ENCODE measurements at regions not wholly inside any gene's neighbourhood (a gene's known extent, or its start where the extent isn't known, plus 50 kb on each side); places are given as distances from the start of the nearest gene placed in this dataset.

DNA sequence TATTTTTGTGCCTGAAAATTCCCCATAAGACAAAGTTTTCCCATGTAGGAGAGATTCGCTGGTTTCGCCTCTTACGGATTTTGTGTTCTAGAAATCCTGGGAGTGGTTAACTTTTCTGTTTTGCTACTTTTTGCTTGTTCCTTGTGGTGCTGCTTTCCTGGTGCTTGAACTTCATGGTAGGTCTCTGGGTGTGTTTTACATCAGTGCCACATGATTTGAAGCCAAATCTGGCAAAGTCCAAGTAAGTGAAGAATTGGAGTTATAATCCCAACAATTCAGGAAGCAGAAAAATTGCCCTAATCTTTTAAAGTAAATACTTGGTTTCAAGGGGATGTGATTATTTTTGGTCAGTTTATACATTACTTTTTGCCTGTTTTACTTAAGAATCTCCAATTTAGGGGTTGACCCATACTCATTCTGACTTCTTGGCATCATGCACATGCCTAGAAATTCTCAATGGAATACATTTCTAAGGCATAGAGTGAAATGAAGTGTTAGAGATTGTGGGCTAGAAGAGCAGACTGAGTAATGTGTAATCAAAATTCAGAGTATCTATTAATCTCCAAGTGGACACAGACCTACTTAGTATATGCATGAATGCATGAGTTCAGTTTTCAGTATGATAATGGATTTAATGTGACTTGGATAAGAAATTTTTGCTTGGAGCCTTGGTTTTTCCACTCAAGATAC, 189.7 kb downstream of the CSNK1G3 start:
- TF ChIP-seq FOXP2 (optimal IDR thresholded peaks at IDR 0.05; ENCODE audit: borderline replicate concordance, extremely low read depth, extremely low read length, insufficient read depth) = no peak
- TF ChIP-seq POLR2AphosphoS5 (IDR thresholded peaks at IDR 0.05; ENCODE audit: low read depth, low read length) = no peak
- TF ChIP-seq SIN3A (IDR thresholded peaks at IDR 0.05; ENCODE audit: borderline replicate concordance, insufficient read depth, low read length) = no peak
- no peak for TF ChIP-seq TAF1 (IDR thresholded peaks at IDR 0.05; ENCODE audit: borderline replicate concordance, insufficient read depth, low read length)
- TF ChIP-seq, protein P1, sequence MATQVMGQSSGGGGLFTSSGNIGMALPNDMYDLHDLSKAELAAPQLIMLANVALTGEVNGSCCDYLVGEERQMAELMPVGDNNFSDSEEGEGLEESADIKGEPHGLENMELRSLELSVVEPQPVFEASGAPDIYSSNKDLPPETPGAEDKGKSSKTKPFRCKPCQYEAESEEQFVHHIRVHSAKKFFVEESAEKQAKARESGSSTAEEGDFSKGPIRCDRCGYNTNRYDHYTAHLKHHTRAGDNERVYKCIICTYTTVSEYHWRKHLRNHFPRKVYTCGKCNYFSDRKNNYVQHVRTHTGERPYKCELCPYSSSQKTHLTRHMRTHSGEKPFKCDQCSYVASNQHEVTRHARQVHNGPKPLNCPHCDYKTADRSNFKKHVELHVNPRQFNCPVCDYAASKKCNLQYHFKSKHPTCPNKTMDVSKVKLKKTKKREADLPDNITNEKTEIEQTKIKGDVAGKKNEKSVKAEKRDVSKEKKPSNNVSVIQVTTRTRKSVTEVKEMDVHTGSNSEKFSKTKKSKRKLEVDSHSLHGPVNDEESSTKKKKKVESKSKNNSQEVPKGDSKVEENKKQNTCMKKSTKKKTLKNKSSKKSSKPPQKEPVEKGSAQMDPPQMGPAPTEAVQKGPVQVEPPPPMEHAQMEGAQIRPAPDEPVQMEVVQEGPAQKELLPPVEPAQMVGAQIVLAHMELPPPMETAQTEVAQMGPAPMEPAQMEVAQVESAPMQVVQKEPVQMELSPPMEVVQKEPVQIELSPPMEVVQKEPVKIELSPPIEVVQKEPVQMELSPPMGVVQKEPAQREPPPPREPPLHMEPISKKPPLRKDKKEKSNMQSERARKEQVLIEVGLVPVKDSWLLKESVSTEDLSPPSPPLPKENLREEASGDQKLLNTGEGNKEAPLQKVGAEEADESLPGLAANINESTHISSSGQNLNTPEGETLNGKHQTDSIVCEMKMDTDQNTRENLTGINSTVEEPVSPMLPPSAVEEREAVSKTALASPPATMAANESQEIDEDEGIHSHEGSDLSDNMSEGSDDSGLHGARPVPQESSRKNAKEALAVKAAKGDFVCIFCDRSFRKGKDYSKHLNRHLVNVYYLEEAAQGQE (IDR thresholded peaks at IDR 0.05; ENCODE audit: insufficient read depth in 1 of 2, low read depth in 2 of 2, low read length in 2 of 2) = no peak

DNA sequence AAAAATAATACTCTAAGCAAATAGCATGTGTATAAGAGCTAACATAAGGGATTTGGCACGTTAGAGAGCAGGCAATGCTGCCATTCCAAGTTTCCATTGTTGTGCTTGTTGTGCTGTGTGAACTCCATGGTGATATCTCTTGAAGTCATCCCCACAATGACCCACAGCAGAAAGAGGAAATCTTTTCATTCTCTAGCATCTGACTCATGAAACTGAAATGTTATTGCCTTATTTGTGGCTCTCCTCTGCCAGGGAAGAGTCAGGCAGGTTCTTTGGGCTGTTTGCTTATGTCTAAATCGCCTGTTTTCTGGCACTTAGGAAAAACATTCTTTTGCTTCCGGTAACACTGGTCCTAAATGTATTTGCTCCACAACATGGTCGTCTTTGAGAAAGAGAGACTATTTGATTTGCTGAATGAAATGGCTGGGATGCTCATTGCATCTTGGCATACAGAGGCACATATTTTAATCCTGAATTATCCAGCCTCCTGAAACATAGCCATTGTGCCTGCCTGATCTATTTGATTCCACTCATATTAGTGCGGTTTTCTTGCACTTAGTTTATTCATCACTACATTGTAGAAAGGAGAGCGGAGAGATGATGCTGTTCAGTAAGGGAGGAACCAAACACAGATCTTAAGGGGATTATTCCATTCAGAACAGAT, 188.8 kb downstream of the CSNK1G3 start:
- TF ChIP-seq FOXP2 (optimal IDR thresholded peaks at IDR 0.05; ENCODE audit: borderline replicate concordance, extremely low read depth, extremely low read length, insufficient read depth) = no peak
- no peak for TF ChIP-seq SIN3A (IDR thresholded peaks at IDR 0.05; ENCODE audit: borderline replicate concordance, insufficient read depth, low read length)
- TF ChIP-seq, protein P1 (IDR thresholded peaks at IDR 0.05; ENCODE audit: insufficient read depth in 1 of 2, low read depth in 2 of 2, low read length in 2 of 2) = no peak
- TF ChIP-seq POLR2AphosphoS5 (IDR thresholded peaks at IDR 0.05; ENCODE audit: low read depth, low read length) = no peak
- TF ChIP-seq TAF1 (IDR thresholded peaks at IDR 0.05; ENCODE audit: borderline replicate concordance, insufficient read depth, low read length) = no peak

DNA sequence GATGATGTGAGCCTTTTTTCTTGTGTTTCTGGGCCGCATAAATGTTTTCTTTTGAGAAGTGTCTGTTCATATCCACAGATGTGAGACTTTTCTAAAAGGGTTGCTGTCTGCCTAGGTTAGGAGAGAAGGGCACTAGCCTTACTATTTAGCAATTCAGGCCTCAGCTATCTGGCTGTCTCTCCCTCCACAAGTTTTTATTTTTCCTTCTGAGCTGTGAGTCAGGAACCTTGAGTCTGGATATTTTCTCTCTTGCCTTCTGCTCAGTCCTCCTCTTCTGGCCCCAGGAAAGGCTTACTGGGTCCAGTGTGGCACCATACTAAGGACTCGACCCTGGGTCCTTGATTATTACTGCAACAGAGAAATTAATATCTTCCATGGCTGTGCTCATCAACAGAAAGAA, 187.6 kb downstream of the CSNK1G3 start:
- TF ChIP-seq TAF1 (IDR thresholded peaks at IDR 0.05; ENCODE audit: borderline replicate concordance, insufficient read depth, low read length) (no peak), SIN3A (IDR thresholded peaks at IDR 0.05; ENCODE audit: borderline replicate concordance, insufficient read depth, low read length) (no peak), POLR2AphosphoS5 (IDR thresholded peaks at IDR 0.05; ENCODE audit: low read depth, low read length) (no peak), FOXP2 (optimal IDR thresholded peaks at IDR 0.05; ENCODE audit: borderline replicate concordance, extremely low read depth, extremely low read length, insufficient read depth) (no peak)
- TF ChIP-seq, protein P1 (IDR thresholded peaks at IDR 0.05; ENCODE audit: insufficient read depth in 1 of 2, low read depth in 2 of 2, low read length in 2 of 2) = no peak

DNA sequence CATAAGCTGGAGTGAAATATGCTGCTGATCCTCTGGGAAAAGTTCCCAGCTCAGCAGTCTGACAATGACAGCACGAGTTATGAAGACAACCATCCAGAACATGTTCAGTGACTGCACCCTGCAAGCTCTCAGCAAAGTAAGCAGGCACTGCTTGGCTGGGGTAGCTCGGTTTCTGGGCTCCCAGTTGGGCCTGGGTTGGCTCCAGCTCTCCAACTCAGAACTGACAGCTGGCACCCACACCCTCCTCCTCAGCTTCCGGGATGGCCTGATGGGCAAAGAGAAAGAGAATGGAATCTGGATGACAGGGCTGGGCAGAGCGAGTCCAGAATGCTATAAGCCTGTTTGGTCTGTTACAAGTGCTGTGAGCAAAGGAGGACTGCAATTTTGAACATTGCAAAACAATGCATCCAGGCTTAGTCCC, 185.0 kb downstream of the CSNK1G3 start:
- TF ChIP-seq SIN3A (IDR thresholded peaks at IDR 0.05; ENCODE audit: borderline replicate concordance, insufficient read depth, low read length) (no peak), POLR2AphosphoS5 (IDR thresholded peaks at IDR 0.05; ENCODE audit: low read depth, low read length) (no peak), TAF1 (IDR thresholded peaks at IDR 0.05; ENCODE audit: borderline replicate concordance, insufficient read depth, low read length) (no peak)

DNA sequence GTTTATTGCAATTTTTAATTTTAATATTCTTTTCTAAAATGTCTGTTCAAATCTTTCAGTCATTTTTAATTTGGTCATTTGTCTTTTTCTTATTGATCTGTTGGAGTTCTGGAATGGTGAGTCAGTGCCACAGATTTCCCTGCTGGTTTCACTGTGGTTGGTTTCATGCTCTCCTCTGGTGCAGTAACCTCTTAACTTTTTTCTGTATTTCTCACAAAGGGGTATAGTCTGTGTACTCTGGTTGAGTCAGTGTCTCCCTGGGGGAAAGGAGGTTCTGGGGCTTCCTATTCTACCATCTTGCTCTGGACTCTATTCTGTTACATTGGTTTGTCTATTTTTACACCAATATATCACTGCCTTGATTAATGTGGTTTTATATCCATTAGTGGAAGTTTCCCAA, 178.8 kb downstream of the CSNK1G3 start:
- TF ChIP-seq TAF1 (IDR thresholded peaks at IDR 0.05; ENCODE audit: borderline replicate concordance, insufficient read depth, low read length) (no peak), FOXP2 (optimal IDR thresholded peaks at IDR 0.05; ENCODE audit: borderline replicate concordance, extremely low read depth, extremely low read length, insufficient read depth) (no peak)

DNA sequence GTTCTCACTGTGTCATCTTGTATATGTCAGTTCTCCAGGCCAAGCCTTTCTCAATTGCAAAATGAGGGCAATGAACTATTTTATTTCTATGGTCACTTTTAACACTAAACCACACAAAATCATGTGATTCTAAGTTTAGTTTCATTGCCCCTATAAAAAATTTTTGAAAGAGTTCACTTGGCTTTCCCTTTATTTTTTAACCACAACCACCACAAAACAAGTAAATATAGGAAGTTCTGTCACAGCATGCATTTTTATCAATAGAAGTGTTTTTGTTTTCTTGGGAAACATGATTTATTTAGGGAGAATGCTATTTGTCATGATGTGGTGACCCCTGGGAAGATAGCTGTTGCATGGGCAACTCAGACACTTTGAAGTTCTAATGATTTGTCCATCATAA, 169.1 kb downstream of the CSNK1G3 start:
- TF ChIP-seq TAF1 (IDR thresholded peaks at IDR 0.05; ENCODE audit: borderline replicate concordance, insufficient read depth, low read length) (no peak), FOXP2 (optimal IDR thresholded peaks at IDR 0.05; ENCODE audit: borderline replicate concordance, extremely low read depth, extremely low read length, insufficient read depth) (no peak), POLR2AphosphoS5 (IDR thresholded peaks at IDR 0.05; ENCODE audit: low read depth, low read length) (no peak), SIN3A (IDR thresholded peaks at IDR 0.05; ENCODE audit: borderline replicate concordance, insufficient read depth, low read length) (no peak)
- TF ChIP-seq, protein P1 (IDR thresholded peaks at IDR 0.05; ENCODE audit: insufficient read depth in 1 of 2, low read depth in 2 of 2, low read length in 2 of 2) = no peak
